ENCODE measurements at regions not wholly inside any gene's neighbourhood (a gene's known extent, or its start where the extent isn't known, plus 50 kb on each side); places are given as distances from the start of the nearest gene placed in this dataset.

GRCh38 chr1:117308311-117308916 lies 58.8 kb upstream of the MAN1A2 start:
- TF ChIP-seq JUND (IDR thresholded peaks at IDR 0.05; ENCODE audit: low read length): no peak
- TF ChIP-seq POLR2A (IDR thresholded peaks at IDR 0.05; ENCODE audit: control extremely low read depth in 1 of 2, low read depth in 2 of 2, low read length in 2 of 2): no peak
- TF ChIP-seq CTCF (IDR thresholded peaks at IDR 0.05; ENCODE audit: control extremely low read depth in 1 of 3, insufficient read depth in 1 of 3, low read depth in 1 of 3, low read length in 3 of 3): no peak
- no peak for TF ChIP-seq SIN3A (conservative IDR thresholded peaks at IDR 0.05 in 1 of 2, IDR thresholded peaks at IDR 0.05 in 1 of 2; ENCODE audit: low read depth in 1 of 2, low read length in 2 of 2)
- TF ChIP-seq MAX (IDR thresholded peaks at IDR 0.05): no peak
- no peak for TF ChIP-seq SP1 (IDR thresholded peaks at IDR 0.05; ENCODE audit: low read depth, low read length)
